HUES6 (cell line): ENCODE measurements at regions not wholly inside any gene's neighbourhood (a gene's known extent, or its start where the extent isn't known, plus 50 kb on each side); places are given as distances from the start of the nearest gene placed in this dataset.
"Not testable (repeated sequence)": the region's sequence is repeated elsewhere in the genome, so short reads cannot be mapped to it uniquely, and the experiment has no call there.

Experiments used
- H3K27ac ChIP-seq: 2 replicates; pipeline ENCODE4 v1.7.0; 2013; ENCODE audit warnings: low read depth, mild to moderate bottlenecking, low read length, inconsistent platforms
- H3K27me3 ChIP-seq: 2 replicates; pipeline ENCODE4 v1.6.1; 2013; ENCODE audit warnings: low read length; ENCODE audit not compliant: control insufficient read depth, insufficient read depth
- H3K36me3 ChIP-seq: 2 replicates; pipeline ENCODE4 v1.6.1; 2013; ENCODE audit warnings: low read length; ENCODE audit not compliant: control insufficient read depth, insufficient read depth
- H3K4me1 ChIP-seq: 2 replicates; pipeline ENCODE4 v1.6.1; 2013; ENCODE audit warnings: low read length; ENCODE audit not compliant: control insufficient read depth, insufficient read depth
- H3K4me3 ChIP-seq: 2 replicates; pipeline ENCODE4 v1.5.1; 2013; ENCODE audit warnings: low read depth, low read length
- H3K9ac ChIP-seq: one replicate; pipeline ENCODE4 v1.6.1; 2013; ENCODE audit warnings: mild to moderate bottlenecking, low read length
- H3K9me3 ChIP-seq: 2 replicates; pipeline ENCODE4 v1.6.1; 2013; ENCODE audit warnings: low read depth, low read length; ENCODE audit not compliant: control insufficient read depth, insufficient read depth

DNA sequence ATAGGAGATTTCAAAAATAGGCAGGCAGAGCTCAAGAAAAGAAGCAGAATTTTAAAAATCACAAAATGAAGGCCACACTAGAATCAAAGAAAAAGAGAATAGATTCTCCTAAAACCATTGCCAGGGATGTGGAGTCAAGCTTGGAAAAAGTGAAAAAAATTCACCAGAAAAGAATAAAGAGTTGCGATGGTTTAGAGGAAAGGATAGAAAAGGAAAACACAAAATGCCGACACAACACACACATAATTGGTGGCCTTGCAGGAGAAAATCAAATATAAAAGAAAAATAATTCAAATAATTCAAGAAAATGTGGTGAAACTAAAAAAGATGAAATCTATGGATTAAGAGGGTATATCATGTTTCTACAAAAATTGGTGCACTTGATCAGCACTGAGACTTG is 181.6 kb upstream of the C14orf180 start:
- Histone ChIP-seq H3K9me3 (peaks cover 25% of the 10 kb centered on the region; the same call in 1 of the 2 replicates), H3K27me3 (no peaks in the 10 kb centered on the region), H3K27ac (no peak overlapping the region)

DNA sequence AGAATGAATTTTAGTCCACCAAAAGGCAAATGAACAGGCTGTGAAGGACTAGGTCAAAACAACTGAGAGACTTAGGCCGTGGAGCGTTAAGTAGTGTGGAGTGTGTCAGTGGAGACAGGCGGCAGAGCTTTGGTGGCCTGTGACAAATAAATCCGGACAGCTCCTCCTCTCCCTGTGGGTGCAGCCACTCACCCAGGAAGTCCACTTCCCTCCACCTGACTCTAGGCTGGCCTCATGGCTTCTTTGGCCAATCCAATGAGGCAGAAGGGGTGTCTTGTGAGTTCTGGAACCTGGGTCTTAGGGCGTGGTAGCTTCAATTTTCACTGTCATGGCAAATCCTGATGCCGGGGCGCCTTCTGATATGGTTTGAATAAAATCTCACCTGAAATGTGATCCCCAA is 180.9 kb upstream of the C14orf180 start:
- Histone ChIP-seq H3K27ac (no peak overlapping the region), H3K9ac (no peak overlapping the region), H3K9me3 (peaks cover 25% of the 10 kb centered on the region; the same call in 1 of the 2 replicates), H3K4me3 (no peak overlapping the region), H3K36me3 (no peaks in the 10 kb centered on the region), H3K27me3 (no peaks in the 10 kb centered on the region), H3K4me1 (peaks cover 5% of the 10 kb centered on the region; the same call in 1 of the 2 replicates)

More for the DNA sequence above, 181.6 kb upstream of the C14orf180 start:
- H3K4me1 ChIP-seq, result no peaks in the 10 kb centered on the region
- no peaks in the 10 kb centered on the region for H3K36me3 ChIP-seq
- no peak overlapping the region for H3K4me3 ChIP-seq
- no peak overlapping the region for H3K9ac ChIP-seq

DNA sequence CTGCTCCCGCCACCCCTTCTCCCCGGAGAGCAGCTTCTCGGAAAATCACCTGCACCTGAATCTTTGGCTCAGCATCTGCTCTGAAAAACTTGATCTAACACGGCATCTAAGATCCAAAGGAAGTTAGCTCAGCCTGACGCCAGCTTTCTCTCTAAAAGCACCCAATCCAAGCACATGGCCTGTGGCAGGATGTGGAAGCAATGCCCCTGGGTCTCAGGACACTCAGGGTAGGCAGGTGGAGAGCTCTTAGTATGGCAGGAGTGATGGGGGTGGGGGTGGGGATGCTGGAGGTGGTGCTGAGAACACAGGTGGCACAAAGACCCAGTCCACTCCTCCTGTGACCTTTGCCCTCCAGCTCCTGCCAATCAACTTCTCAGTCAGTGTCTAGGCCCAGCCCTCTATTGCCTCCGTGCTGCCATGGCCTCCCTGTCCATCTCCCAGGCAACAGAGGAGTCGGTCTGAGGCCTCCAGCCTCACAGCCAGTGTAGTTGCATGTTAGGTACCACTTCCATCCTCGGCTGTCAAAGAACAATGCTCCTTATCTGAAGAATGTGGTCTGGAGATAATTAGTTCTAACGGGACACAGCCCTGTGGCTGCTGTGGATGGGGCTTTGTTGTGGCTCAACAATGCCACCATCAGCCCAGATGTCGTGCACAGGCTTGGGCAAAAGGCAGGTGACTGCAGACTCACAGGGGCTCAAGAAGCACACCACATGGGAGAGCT is 180.0 kb upstream of the C14orf180 start:
- H3K27ac ChIP-seq, result no peak overlapping the region
- peaks cover 25% of the 10 kb centered on the region; the same call in 1 of the 2 replicates for H3K9me3 ChIP-seq
- peaks cover 10% of the 10 kb centered on the region; the same call in 1 of the 2 replicates for H3K4me1 ChIP-seq
- H3K9ac ChIP-seq, result no peak overlapping the region
- no peaks in the 10 kb centered on the region for H3K36me3 ChIP-seq
- no peak overlapping the region for H3K4me3 ChIP-seq
- H3K27me3 ChIP-seq, result no peaks in the 10 kb centered on the region

DNA sequence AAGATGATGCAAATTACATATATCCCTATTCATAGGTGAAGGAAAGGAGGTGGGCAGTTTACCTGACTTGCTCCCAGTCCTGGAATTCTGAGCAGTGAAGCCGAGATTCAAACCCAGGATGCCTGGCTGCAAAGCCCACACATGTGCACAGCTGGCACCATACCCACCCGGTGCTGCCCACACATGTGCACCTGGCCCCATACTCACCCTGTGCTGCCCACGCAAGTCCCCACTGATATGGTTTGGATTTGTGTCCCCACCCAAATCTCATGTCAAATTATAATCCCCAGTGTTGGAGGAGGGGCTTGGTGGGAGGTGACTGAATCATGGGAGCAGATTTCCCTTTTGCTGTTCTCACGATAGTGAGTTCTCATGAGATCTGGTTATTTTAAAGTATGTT is 179.2 kb upstream of the C14orf180 start:
- Histone ChIP-seq H3K4me3 (no peak overlapping the region), H3K27ac (no peak overlapping the region), H3K27me3 (no peaks in the 10 kb centered on the region), H3K9me3 (peaks cover 25% of the 10 kb centered on the region; the same call in 1 of the 2 replicates), H3K4me1 (peaks cover 10% of the 10 kb centered on the region; the same call in 1 of the 2 replicates), H3K36me3 (no peaks in the 10 kb centered on the region), H3K9ac (no peak overlapping the region)

GRCh38 chr14:104401785-104402184 is 177.8 kb upstream of the C14orf180 start:
- Histone ChIP-seq H3K9ac (no peak overlapping the region), H3K36me3 (no peaks in the 10 kb centered on the region), H3K9me3 (peaks cover 23% of the 10 kb centered on the region; the same call in 1 of the 2 replicates), H3K4me1 (peaks cover 10% of the 10 kb centered on the region; the same call in 1 of the 2 replicates), H3K27ac (no peak overlapping the region), H3K27me3 (no peaks in the 10 kb centered on the region), H3K4me3 (no peak overlapping the region)

DNA sequence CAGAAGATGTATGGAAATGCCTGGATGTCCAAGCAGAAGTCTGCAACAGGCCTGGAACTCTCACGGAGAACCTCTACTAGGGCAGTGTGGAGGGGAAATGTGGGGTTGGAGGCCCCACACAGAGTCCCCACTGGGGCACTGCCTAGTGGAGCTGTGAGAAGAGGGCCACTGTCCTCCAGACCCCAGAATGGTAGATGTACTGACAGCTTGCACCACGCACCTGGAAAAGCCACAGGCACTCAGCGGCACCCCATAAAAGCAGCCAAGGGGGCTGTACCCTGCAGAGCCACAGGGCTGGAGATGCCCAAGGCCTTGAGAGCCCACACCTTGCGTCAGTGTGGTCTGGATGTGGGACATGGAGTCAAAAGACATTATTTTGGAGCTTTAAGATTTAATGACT is 177.3 kb upstream of the C14orf180 start:
- H3K27me3 ChIP-seq, H3K27ac ChIP-seq, H3K36me3 ChIP-seq, H3K4me3 ChIP-seq, H3K9ac ChIP-seq: not testable (repeated sequence)
- peaks cover 17% of the 10 kb centered on the region; the same call in 1 of the 2 replicates for H3K9me3 ChIP-seq
- H3K4me1 ChIP-seq, result peaks cover 10% of the 10 kb centered on the region; the same call in 1 of the 2 replicates

GRCh38 chr14:104403421-104404220 is 175.9 kb upstream of the C14orf180 start:
- no peak overlapping the region for H3K4me3 ChIP-seq
- no peaks in the 10 kb centered on the region for H3K27me3 ChIP-seq
- H3K36me3 ChIP-seq, result no peaks in the 10 kb centered on the region
- peaks cover 8% of the 10 kb centered on the region; the same call in 1 of the 2 replicates for H3K9me3 ChIP-seq
- peaks cover 10% of the 10 kb centered on the region; the same call in 1 of the 2 replicates for H3K4me1 ChIP-seq
- no peak overlapping the region for H3K27ac ChIP-seq
- H3K9ac ChIP-seq, result no peak overlapping the region

GRCh38 chr14:104404922-104405321 is 174.6 kb upstream of the C14orf180 start:
- H3K4me1 ChIP-seq, result peaks cover 10% of the 10 kb centered on the region; the same call in 1 of the 2 replicates
- peaks cover 8% of the 10 kb centered on the region; the same call in 1 of the 2 replicates for H3K9me3 ChIP-seq
- H3K4me3 ChIP-seq, result no peak overlapping the region
- H3K9ac ChIP-seq, result no peak overlapping the region
- H3K27ac ChIP-seq, result no peak overlapping the region
- H3K36me3 ChIP-seq, result no peaks in the 10 kb centered on the region
- H3K27me3 ChIP-seq, result no peaks in the 10 kb centered on the region

DNA sequence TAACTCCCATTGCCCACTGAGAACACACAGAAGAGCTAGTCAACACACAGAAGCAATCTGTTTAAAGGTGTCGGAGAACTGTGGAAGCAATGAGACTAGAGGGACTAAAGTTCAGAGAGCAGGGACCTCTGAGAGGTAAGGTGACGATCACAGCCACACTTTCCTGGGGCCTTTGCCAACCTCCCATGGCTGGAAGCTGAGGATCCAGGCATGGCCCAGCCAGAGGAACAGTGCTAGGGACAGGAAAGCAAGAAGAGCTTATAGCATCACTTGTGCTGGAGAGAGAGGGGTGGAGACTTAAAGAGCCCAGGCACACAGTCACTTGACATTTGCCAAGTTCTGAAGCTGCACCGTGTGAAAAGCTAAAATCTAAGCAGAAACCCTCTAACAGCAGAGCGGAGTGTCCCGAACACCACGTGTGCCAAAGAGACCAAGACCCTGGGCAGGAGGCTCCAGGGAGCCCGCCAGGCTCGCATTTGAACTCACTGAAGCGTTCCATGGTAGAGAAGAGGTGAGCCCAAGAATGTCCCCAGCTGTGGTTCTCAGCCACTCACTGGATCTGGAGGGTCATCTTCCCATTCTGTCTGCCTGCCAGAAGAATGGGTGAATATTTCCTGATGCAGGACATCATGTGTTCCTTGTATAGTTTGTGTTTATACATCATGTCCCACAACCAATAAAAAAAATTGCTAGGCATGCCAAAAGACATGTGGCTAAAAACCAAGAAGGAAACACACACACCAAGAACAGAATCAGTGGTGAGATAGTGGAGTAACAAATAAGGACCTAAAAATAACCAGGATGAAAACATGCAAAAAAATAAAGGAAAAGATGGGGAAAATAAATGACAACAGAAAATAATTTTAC is 174.0 kb upstream of the C14orf180 start:
- no peak overlapping the region for H3K4me3 ChIP-seq
- peaks cover 8% of the 10 kb centered on the region; the same call in 1 of the 2 replicates for H3K9me3 ChIP-seq
- no peaks in the 10 kb centered on the region for H3K36me3 ChIP-seq
- H3K27ac ChIP-seq, result no peak overlapping the region
- H3K9ac ChIP-seq, result no peak overlapping the region
- peaks cover 10% of the 10 kb centered on the region; the same call in 1 of the 2 replicates for H3K4me1 ChIP-seq
- H3K27me3 ChIP-seq, result no peaks in the 10 kb centered on the region

- no peak overlapping the region for H3K4me3 ChIP-seq
- peaks cover 10% of the 10 kb centered on the region; the same call in 1 of the 2 replicates for H3K4me1 ChIP-seq
- H3K27me3 ChIP-seq, result no peaks in the 10 kb centered on the region
- H3K36me3 ChIP-seq, result no peaks in the 10 kb centered on the region
- H3K9me3 ChIP-seq, result peaks cover 8% of the 10 kb centered on the region; the same call in 1 of the 2 replicates
- H3K27ac ChIP-seq, result no peak overlapping the region
- no peak overlapping the region for H3K9ac ChIP-seq
Observed at GRCh38 chr14:104406831-104407230, 172.7 kb upstream of the C14orf180 start.
